ENCODE measurements at regions not wholly inside any gene's neighbourhood (a gene's known extent, or its start where the extent isn't known, plus 50 kb on each side); places are given as distances from the start of the nearest gene placed in this dataset.

GRCh38 chr15:31267161-31268107, 59.2 kb upstream of the KLF13 start:
- TF ChIP-seq TCF7L2 (IDR thresholded peaks at IDR 0.05; ENCODE audit: low read depth, low read length) = no peak
- TF ChIP-seq, protein P1, sequence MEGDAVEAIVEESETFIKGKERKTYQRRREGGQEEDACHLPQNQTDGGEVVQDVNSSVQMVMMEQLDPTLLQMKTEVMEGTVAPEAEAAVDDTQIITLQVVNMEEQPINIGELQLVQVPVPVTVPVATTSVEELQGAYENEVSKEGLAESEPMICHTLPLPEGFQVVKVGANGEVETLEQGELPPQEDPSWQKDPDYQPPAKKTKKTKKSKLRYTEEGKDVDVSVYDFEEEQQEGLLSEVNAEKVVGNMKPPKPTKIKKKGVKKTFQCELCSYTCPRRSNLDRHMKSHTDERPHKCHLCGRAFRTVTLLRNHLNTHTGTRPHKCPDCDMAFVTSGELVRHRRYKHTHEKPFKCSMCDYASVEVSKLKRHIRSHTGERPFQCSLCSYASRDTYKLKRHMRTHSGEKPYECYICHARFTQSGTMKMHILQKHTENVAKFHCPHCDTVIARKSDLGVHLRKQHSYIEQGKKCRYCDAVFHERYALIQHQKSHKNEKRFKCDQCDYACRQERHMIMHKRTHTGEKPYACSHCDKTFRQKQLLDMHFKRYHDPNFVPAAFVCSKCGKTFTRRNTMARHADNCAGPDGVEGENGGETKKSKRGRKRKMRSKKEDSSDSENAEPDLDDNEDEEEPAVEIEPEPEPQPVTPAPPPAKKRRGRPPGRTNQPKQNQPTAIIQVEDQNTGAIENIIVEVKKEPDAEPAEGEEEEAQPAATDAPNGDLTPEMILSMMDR (IDR thresholded peaks at IDR 0.05) = no peak
- TF ChIP-seq POLR2AphosphoS5 (IDR thresholded peaks at IDR 0.05; ENCODE audit: low read depth, low read length) = no peak
- TF ChIP-seq REST (IDR thresholded peaks at IDR 0.05; ENCODE audit: insufficient read depth in 1 of 2, low read depth in 2 of 2, low read length in 1 of 2) = no peak
- no peak for TF ChIP-seq SIN3A (IDR thresholded peaks at IDR 0.05; ENCODE audit: borderline replicate concordance, insufficient read depth, low read depth, low read length)

All from Panc1 (cell line).